Glomerular visceral epithelial cell (primary cell): ENCODE measurements at regions not wholly inside any gene's neighbourhood (a gene's known extent, or its start where the extent isn't known, plus 50 kb on each side); places are given as distances from the start of the nearest gene placed in this dataset.
A peak's percentile ranks its signal among the peaks of the same experiment; 100 is the strongest.
"Not testable (repeated sequence)": the region's sequence is repeated elsewhere in the genome, so short reads cannot be mapped to it uniquely, and the experiment has no call there.

Experiments
- DNase-seq: peaks from one replicate; pipeline ENCODE4 v3.0.0-alpha.2; 2016; ENCODE audit errors: extremely low spot score

DNA sequence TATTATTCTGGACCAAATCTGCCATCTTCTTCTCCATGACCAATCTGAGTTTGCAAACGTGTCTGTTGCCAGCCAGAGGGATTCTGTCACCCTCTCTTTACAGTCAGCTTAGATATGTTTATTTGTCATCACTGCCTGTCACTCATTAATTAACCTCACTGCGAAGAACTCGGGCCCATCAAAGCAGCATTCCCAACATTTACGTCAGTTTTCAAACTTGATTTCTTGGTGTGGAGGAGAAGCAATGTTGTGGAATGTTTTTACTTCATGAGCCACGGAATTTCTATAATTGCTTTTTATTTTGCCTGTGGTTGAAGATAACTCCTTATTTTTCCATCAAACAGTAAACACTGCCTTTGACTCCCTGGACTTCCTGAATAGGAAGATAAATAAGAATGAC lies 91.8 kb upstream of the CNKSR3 start:
- DNase-seq: no peak

DNA sequence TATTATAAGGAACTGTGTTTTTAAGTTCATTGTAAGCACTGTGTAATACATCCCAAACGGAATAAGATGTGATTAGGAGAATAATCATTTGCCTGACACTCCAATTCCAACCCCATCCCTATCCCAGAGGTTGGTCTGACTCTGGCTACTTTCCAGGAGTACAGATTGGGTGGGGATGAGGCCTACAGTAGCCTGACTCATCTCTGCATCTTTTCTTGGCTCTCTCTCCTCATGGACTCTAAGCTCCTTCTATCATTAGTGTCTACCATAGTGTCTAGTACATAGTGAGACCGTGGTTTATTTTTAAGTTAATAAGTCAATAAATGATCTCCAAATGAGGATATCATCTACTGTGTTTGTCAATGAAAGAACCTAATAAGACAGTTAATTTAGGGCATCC lies 92.2 kb upstream of the CNKSR3 start:
- peak; percentile 8 for DNase-seq

DNA sequence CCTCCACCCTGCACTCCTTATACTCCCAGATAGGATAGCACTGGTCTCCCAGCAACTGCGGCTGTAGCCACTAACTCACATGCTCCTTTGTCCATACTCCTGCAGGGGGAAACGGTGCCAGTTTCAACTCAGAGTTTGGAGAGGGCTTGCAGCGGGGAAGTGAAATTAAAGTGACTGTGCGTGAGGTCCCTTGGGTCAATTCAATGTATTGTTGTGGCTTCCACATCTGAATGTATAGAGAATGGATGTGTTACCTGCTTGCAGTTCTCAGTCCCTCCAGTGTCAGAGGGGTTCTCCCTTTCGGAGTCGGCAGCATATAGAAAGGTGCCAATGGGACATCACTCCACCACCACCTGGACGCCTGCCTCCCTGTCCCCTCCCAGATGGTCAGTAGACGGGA lies 93.6 kb upstream of the CNKSR3 start:
- DNase-seq: no peak

DNA sequence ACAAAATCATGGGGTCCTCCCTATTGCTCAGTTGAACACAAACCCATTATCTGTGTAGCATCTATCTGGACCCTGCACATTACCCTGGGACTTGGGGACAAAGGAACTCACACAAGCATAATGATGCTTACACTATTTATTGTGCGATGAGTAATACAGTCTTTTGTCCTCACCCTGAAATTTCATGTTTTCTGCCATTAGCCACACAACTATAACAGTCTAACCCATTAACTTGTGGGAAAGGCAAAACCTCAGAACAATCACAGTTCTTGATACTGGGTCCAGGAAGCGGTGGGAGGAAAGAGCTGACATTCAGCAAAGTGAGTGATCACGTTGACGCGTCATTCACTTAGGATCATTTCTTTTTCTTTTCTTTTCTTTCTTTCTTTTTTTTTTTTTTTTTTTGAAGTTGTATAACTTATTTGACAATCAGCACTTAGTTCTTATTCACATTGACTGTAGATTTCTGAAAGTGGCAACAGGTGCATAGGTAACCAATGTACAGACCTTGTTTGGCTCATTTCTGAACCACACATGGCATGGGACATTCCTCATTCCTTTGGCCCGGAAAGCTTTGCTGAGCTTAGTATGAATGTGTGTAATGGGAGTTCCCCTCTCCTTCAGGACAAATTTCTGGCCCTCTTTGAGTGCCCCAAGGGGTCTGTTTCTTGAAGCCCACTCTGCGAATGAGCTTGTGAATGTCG lies 94.8 kb upstream of the CNKSR3 start:
- DNase-seq: peak; percentile 35

DNA sequence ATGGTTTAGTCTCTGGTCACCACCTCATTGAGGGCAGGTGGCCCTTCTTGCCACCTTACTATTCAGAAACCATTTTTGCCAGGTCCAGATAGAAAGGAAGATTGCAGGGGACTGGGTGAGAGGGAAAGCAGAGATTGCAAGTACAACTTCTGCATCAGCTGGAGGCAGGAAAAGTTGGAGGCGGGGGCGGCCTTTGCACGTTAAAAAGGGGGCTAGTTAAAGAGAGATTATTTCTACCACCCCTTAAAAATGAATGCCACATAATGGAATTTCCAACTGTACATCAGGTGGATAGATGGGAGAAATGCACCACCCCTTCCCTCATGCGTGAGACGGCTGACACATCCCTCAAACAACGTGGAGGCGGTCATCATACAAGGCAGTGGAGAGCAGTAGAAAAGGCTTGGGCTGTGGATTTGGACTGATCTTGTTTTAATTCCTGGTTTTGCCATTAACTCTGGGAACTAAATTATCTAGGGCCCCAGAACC lies 95.4 kb upstream of the CNKSR3 start:
- no peak for DNase-seq

DNA sequence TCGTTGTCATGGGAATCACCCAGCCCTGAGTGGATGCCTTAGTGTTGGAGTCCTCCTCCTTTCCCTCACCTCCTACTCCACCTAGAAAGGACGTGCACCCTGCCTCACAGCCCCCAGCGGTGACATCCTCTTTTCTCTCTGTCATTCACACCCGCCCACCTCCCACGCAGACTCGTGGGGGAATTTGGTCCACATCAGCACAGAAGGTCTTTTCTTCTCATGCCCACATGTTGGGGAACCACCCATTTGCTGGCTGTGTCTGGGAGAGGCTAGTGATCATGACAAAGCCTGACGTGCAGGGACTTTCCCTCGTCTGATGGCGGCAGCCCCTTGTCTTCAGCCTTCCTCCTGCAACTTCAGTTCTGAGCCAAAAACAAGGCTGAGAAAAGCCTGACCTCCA lies 96.0 kb upstream of the CNKSR3 start:
- DNase-seq: no peak

DNA sequence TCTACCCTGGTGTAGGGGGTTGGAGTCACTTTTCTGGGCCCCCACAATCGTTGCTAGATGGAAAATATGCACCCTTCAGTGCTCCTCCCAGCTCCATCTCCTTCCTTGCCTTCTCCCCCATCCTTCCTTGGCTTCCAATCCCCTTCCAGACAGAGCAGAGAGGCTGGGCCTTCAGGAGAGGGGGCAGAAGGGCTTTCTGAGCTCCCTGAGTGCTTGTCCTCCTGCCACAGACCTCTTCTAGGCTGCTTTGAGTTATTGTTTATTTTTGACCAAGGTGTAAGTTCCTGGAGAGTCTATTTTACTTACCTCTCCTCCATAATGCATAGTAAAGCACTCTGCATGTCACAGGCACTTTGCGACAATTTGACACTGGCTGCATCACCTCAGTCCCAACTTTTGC lies 96.4 kb upstream of the CNKSR3 start:
- no peak for DNase-seq

DNA sequence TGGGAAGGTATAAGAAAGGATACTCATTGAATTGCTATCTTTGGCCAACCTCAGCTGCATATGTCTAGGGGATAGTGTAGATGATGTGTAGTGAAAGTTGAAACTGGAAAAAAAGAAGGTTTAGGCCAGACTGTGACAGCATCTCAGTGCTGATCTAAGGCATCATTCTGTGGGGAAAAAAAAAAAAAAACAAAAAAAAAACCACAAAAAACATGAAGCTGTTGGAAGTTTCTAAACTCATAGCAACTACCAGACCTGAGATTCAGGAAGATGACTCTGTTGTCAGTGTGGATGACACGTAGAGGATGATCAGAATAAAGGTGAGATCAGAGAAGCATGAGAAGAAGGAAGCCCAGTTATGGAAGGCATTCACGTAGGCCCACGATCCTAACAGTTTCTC lies 100.8 kb upstream of the CNKSR3 start:
- no peak for DNase-seq

DNA sequence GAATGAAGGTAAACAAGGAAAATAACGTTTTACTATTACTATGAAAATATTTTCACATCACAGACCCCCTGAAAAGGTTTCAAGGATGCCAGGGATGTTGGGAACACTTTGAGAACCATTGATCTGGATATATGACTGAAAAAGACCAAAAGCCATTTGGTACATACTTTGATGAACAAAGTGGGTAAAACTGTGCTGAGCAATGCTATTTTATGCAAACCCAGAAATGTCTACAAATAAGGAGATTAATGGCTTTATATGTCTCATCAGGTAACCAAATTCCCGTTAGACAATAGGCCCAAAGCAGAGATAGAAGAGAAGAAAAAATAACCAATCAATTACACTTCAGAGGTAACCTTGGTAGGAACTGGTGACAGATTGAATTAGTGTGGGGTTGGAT lies 101.4 kb upstream of the CNKSR3 start:
- no peak for DNase-seq

DNA sequence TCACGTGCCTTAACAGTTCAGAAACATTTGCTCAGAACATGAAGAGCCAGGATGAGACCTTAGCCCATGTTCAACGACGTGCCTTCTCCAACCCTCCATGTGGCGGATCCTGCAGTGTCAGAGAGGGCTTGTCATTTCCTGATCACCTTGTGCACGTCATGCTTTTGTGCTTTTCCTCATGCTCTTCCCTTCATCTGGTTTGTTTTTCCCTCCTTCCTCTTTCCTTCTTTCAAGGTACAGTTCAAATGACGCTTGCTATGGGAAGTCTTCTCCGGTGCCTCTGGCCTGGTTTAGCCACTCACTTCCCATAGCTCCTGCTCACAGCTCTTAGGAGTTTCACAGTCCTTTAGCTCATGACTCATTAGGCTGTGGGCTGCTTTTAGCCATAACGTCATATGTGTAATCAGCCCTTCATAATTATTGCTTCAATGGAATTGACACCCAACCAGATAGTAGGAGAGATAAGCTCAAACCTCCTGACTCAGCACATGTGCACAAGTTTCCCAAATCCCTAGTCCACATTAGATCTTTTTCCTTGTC lies 102.7 kb upstream of the CNKSR3 start:
- DNase-seq: peak; percentile 82

DNA sequence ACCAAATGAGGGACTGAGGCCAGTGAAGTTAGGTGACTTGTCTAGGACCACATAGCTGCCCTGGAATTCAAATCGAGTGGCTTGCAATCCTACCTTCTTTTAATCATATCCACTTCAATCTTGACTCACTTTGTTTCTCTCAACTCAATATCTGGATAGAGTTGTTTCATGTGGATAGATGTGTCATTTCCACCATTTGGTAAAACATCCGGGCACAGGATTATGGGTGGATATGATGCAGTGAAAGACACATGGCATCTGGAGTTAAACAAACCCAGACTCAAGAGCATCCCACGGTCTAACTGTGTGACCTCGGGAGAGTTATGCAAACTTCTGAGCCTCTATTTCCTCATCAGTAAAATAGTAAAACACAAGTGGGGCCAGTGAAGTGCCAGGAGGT lies 103.6 kb upstream of the CNKSR3 start:
- no peak for DNase-seq

DNA sequence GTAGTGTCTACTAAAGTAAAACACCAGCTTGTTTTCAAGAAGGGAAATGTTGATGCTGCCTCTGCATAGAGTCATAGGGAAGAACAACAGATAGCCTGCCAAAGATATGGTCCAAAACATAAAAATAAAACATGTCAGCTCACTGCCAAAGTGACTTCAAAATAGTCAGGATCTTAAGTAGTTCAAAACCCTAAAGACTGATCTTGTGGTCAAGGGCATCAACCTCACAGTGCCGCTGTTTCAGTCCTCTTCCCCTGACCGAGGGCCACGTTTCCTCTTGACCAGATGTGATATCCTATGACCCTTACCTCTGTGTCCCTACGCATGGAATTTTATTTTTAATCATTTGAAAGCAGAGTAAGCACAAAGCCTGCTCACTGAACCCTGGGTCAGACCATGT lies 104.2 kb upstream of the CNKSR3 start:
- no peak for DNase-seq

DNA sequence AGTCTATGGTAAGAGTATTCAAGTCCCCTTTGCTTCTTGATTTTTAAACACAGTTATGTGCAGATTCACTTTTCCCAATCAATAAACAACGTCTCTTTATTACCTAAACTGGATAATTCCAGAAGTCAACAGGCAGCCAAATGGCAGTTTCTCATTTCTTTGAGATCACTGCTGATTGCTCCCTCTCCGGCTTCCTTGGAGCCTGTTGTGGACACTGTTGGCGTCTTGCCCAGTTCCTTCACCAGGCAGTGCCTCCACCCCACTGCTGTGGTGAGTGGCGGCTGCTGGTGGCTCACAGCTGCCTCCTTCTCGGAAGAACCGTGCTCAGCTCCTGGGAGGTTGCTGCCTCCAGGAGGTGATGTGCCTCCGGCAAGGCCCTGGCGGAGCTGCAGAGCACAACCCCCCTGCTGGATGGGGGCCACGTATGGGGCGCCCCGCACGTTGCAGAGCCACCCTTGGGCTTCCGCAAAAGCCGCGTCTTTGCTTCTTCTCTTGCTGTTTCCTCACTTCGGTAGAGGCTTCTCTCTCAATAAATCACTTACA lies 105.1 kb upstream of the CNKSR3 start:
- DNase-seq: peak; percentile 93

DNA sequence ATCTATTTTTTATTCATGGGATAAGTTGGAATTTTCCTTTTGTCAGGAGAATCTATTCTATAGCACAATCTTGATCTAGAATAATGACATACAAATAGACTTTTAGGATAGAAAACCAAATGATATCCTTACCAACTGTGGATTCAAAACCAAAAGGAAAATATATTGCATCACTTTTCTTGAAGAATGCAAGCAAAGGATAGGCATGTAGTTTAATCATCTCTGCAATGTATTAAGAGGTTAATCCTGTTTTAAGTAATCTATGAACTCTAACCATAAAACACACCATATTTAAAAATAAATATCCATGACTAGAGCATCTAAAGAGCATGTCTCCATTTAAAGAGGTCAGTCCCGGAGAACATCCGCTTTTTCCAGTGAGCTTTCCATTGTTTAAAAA lies 106.7 kb upstream of the CNKSR3 start:
- DNase-seq: no peak

DNA sequence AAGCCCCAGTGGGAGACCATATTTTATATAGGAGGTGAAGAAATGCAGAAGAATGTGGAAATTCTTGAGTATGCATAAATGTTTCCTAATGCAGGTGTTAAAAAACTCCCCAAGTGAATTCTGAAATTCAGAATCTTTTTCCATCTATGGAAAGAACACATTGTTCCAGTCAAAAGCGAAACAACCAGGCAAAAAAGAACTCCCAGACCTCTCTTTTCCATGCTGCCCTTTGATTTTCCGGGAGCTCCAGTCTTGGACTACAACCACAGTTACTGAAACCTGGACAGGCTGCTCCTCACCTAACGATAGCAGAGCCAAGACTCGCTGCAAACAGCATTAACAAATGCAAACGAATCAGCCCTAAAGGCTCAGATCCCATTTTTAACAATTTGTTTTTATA lies 108.7 kb upstream of the CNKSR3 start:
- no peak for DNase-seq

DNA sequence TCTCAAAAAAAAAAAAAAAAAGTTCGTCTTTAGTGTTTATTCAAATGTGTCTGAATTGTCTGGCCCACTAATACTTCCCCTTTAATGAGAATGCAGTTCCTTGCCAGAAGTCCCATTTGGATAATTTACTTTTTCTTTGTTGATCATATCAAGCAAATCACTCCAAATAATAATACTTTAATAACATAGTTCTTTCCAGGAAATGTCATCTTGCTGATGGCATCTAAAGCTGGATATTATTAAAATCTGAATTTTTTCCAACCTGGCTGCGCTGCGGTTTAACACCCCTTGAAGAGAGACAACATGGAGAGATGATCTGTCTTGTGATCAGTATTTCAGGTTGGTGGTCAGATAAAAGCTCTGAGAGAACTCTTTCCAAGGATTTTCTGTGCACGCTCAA lies 111.2 kb upstream of the CNKSR3 start:
- no peak for DNase-seq

DNA sequence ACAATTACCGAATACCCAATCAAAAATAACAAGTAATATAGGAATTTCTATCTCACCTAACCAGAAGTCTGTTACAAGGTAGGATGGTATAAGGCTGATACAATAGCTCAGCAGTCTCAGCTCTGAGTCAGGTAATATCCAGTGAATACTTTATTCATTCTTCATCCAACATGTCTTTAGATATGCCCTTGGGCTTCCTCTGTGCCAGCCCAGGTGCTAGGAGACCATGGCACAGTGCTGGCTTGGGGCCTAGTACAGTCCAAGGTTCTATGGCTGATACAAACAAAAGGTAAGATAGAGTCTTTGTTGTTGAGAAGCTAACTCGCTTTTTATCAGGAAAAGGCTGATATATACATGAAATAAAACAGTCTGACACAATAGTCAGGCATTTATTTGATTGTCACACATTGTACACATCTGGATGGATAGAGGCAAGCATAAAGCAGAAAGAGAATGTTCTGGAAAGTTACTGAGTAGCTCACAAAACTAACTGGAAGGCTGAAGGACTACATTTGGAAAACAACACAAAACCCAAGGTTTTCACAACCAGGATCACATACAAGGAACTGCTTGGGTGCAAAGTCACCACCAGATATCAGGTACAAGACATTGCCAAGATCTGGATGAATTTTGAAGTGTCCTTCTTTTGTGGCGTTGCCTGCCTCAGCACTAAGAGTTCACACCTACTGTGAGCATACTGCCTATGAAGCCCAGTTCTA lies 110.4 kb upstream of the SCAF8 start:
- DNase-seq: no peak

DNA sequence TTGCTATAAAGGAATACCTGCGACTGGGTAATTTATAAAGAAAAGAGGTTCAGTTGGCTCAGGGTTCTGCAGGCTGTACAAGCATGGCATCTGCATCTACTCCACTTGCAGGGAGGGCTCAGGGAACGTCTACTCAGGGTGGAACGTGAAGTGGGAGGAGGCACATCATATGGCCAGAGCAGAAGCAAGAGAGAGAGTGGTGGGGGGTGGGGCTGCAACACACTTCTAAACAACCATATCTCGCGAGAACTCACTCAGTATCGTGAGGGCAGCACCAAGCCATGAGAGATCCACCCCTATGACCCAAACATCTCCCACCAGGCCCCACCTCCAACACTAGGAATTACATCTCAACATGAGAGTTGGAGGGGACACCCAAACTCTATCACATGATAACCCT lies 109.8 kb upstream of the SCAF8 start:
- DNase-seq: no peak

DNA sequence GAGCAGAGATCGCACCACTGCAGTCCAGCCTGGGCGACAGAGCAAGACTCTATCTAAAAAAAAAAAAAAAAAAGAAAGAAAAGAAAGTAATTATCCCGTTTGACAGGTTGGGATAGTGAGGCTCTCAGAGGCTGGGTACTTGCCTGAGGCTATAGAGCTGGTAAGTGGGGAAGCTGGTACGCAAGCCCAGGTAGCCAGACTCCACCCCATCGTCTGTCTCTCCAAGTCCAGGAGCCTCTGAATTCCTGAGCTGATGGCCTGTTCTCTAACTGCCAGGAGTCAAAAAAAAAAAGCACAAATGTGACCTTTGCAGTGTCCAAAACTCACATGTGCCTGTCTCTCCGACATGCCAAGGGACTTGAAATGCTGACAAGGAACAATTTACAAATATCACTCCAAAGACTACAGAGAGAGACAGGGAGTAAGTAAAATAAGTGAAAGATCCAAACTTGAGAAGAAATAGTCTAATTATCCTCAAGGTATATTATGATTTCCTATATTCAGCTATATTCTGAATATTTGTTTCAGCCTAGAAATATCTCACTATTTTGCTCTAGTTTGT lies 109.1 kb upstream of the SCAF8 start:
- DNase-seq: no peak

DNA sequence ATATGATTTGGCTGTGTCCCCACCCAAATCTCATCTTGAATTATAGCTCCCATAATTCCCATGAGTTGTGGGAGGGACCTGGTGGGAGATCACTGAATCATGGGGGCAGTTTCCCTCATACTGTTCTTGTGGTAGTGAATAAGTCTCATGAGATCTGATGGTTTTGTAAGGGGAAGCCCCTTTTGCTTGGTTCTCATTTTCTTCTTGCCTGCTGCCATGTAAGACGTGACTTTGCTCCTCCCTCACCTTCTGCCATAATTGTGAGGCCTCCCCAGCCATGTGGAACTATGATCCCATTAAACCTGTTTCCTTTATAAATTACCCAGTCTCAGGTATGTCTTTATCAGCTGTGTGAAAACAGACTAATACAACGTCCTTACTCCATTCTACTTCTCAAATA lies 108.5 kb upstream of the SCAF8 start:
- DNase-seq: not testable (repeated sequence)

DNA sequence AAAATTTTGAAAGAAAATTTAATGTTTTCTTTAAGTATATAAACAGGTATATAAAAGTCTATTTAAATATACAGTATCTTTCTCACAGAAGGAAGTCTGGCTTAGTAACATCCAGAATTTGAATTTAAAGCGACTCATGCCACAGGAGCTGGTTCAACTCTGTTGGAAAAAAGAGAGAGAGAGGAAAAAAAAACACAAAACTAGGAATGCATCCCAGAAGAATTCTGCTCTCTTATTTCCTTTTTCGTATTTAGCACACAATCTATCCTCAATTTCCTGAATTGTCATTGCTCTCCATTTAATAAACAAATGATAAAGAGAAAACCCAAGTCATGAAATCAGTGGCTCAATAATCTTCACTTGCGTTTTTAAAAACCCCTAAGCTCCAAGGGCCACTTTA lies 107.5 kb upstream of the SCAF8 start:
- DNase-seq: no peak

DNA sequence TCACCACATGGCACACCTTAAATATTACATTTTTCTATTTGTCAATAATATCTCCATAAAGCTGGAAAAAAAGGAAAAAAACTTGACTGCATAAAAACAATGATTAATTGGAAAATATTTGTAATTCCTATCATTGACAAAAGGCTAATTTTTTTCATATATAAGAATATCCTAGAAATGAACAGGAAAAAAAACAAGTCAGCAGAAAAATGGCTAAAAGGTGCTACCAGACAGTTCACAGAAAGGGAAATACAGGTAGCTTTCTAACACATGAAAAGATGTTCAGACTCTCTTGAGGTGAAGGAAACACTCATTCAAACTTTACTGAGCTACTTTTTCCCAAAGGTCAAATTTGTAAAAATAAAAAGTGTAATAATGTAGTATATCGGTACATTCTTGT lies 104.1 kb upstream of the SCAF8 start:
- DNase-seq: no peak

DNA sequence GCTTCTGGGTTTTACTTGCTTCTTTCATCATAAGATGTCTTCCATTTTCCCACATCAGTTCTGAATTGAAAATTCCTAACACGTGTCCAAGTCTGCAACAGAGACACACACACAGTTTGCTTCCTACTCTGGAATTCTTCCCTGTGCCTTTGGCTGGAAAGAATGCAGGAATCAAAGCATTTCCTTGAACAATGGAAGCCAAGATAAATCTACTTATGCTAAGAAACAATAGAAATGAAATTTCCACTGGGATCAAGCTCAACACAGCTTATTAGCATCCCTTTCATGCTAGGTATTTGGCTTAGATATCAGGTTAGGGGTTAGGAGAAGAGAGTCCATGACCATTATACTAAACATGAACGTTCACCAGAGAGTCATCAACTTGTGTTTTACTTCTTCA lies 101.1 kb upstream of the SCAF8 start:
- DNase-seq: no peak
